ENCODE measurements at regions not wholly inside any gene's neighbourhood (a gene's known extent, or its start where the extent isn't known, plus 50 kb on each side); places are given as distances from the start of the nearest gene placed in this dataset.
A peak's percentile ranks its signal among the peaks of the same experiment; 100 is the strongest.

GRCh38 chr2:20542269-20542668 is 95.4 kb downstream of the RHOB start:
- Mint-ChIP-seq H3K4me3 (no peak overlapping the region), H3K27ac (no peak overlapping the region), H3K36me3 (peaks cover 4% of the 10 kb centered on the region), H3K27me3 (peaks cover 26% of the 10 kb centered on the region), H3K4me1 (ENCODE audit: unreplicated experiment) (peaks cover 36% of the 10 kb centered on the region), H3K9me3 (peaks cover 5% of the 10 kb centered on the region)
- DNase-seq (ENCODE audit: extremely low spot score, unreplicated experiment): no peak
- no peak for TF ChIP-seq CTCF (conservative IDR thresholded peaks at IDR 0.05)

- TF ChIP-seq CTCF (conservative IDR thresholded peaks at IDR 0.05): no peak
- Mint-ChIP-seq H3K36me3 (peaks cover 4% of the 10 kb centered on the region), H3K9me3 (peaks cover 5% of the 10 kb centered on the region), H3K4me3 (no peak overlapping the region), H3K4me1 (ENCODE audit: unreplicated experiment) (peaks cover 29% of the 10 kb centered on the region), H3K27ac (no peak overlapping the region), H3K27me3 (peaks cover 26% of the 10 kb centered on the region)
- no peak for DNase-seq (ENCODE audit: extremely low spot score, unreplicated experiment)
Observed at GRCh38 chr2:20542746-20543468, 96.0 kb downstream of the RHOB start.

GRCh38 chr2:20543469-20544152 is 96.7 kb downstream of the RHOB start:
- Mint-ChIP-seq H3K36me3 (peaks cover 4% of the 10 kb centered on the region), H3K4me1 (ENCODE audit: unreplicated experiment) (peaks cover 25% of the 10 kb centered on the region), H3K9me3 (peaks cover 5% of the 10 kb centered on the region), H3K27ac (no peak overlapping the region), H3K27me3 (peaks cover 26% of the 10 kb centered on the region), H3K4me3 (no peak overlapping the region)
- no peak for TF ChIP-seq CTCF (conservative IDR thresholded peaks at IDR 0.05)
- DNase-seq (ENCODE audit: extremely low spot score, unreplicated experiment): no peak

- no peak for TF ChIP-seq CTCF (conservative IDR thresholded peaks at IDR 0.05)
- Mint-ChIP-seq H3K4me3 (no peak overlapping the region), H3K27ac (peak overlapping the region; percentile 22), H3K27me3 (peaks cover 20% of the 10 kb centered on the region), H3K36me3 (peaks cover 4% of the 10 kb centered on the region), H3K9me3 (peaks cover 5% of the 10 kb centered on the region), H3K4me1 (ENCODE audit: unreplicated experiment) (peaks cover 25% of the 10 kb centered on the region)
- no peak for DNase-seq (ENCODE audit: extremely low spot score, unreplicated experiment)
Observed at GRCh38 chr2:20544153-20544747, 97.4 kb downstream of the RHOB start.

- DNase-seq (ENCODE audit: extremely low spot score, unreplicated experiment): no peak
- H3K27ac Mint-ChIP-seq: no peak overlapping the region
- peaks cover 5% of the 10 kb centered on the region for H3K9me3 Mint-ChIP-seq
- peaks cover 27% of the 10 kb centered on the region for H3K4me1 Mint-ChIP-seq (ENCODE audit: unreplicated experiment)
- H3K36me3 Mint-ChIP-seq: peaks cover 4% of the 10 kb centered on the region
- peaks cover 7% of the 10 kb centered on the region for H3K27me3 Mint-ChIP-seq
- TF ChIP-seq CTCF (conservative IDR thresholded peaks at IDR 0.05): no peak
- no peak overlapping the region for H3K4me3 Mint-ChIP-seq
Observed at GRCh38 chr2:20549144-20549543, 101.8 kb downstream of the HS1BP3 start.
